ENCODE measurements at regions not wholly inside any gene's neighbourhood (a gene's known extent, or its start where the extent isn't known, plus 50 kb on each side); places are given as distances from the start of the nearest gene placed in this dataset.

- DNase-seq (no peak), ATAC-seq (no peak)
- intact Hi-C loops (cut with micrococcal nuclease): no loop called here
Observed at GRCh38 chr4:136551753-136552152, 980.5 kb downstream of the PCDH18 start.

- ATAC-seq (no peak), DNase-seq (no peak)
- intact Hi-C loops (cut with micrococcal nuclease): no loop called here
Observed at GRCh38 chr4:136540747-136541146, 991.5 kb downstream of the PCDH18 start.

- DNase-seq: no peak
- intact Hi-C loops (cut with micrococcal nuclease): loop anchor here (1.0 kb wide), 1 partner anchor 11 kb away; no protein-coding TSS in a partner anchor
- no peak for ATAC-seq
Observed at GRCh38 chr4:136528131-136528530, 1004.2 kb downstream of the PCDH18 start.

- ATAC-seq: no peak
- intact Hi-C loops (cut with micrococcal nuclease): no loop called here
Observed at GRCh38 chr4:136526517-136526916, 1005.8 kb downstream of the PCDH18 start.

GRCh38 chr4:136524039-136524438, 1008.3 kb downstream of the PCDH18 start:
- DNase-seq (no peak), ATAC-seq (no peak)
- intact Hi-C loops (cut with micrococcal nuclease): no loop called here

More at GRCh38 chr4:136526517-136526916, 1005.8 kb downstream of the PCDH18 start:
- no peak for DNase-seq

- intact Hi-C loops (cut with micrococcal nuclease): no loop called here
- ATAC-seq (no peak), DNase-seq (no peak)
Observed at GRCh38 chr4:136516371-136516770, 1015.9 kb downstream of the PCDH18 start.

- intact Hi-C loops (cut with micrococcal nuclease): no loop called here
- no peak for DNase-seq
- ATAC-seq: no peak
Observed at GRCh38 chr4:136505020-136505419, 1027.3 kb downstream of the PCDH18 start.

- DNase-seq: no peak
- intact Hi-C loops (cut with micrococcal nuclease): no loop called here
- ATAC-seq: no peak
Observed at GRCh38 chr4:136495851-136496250, 1036.4 kb downstream of the PCDH18 start.

GRCh38 chr4:136495076-136495475, 1037.2 kb downstream of the PCDH18 start:
- ATAC-seq (no peak), DNase-seq (no peak)
- intact Hi-C loops (cut with micrococcal nuclease): no loop called here

- DNase-seq: no peak
- intact Hi-C loops (cut with micrococcal nuclease): no loop called here
- no peak for ATAC-seq
Observed at GRCh38 chr4:136489101-136489500, 1043.2 kb downstream of the PCDH18 start.

- no peak for DNase-seq
- no peak for ATAC-seq
- intact Hi-C loops (cut with micrococcal nuclease): no loop called here
Observed at GRCh38 chr4:136484996-136485395, 1047.3 kb downstream of the PCDH18 start.

GRCh38 chr4:136476753-136477152, 1055.5 kb downstream of the PCDH18 start:
- no peak for ATAC-seq
- no peak for DNase-seq
- intact Hi-C loops (cut with micrococcal nuclease): no loop called here

- intact Hi-C loops (cut with micrococcal nuclease): no loop called here
- no peak for ATAC-seq
Observed at GRCh38 chr4:136471051-136471450, 1061.2 kb downstream of the PCDH18 start.

GRCh38 chr4:136465691-136466090, 1066.6 kb downstream of the PCDH18 start:
- intact Hi-C loops (cut with micrococcal nuclease): no loop called here
- ATAC-seq (no peak), DNase-seq (no peak)

More at GRCh38 chr4:136471051-136471450, 1061.2 kb downstream of the PCDH18 start:
- DNase-seq: no peak

GRCh38 chr4:136463941-136464340, 1068.4 kb downstream of the PCDH18 start:
- no peak for DNase-seq
- no peak for ATAC-seq
- intact Hi-C loops (cut with micrococcal nuclease): no loop called here

GRCh38 chr4:136461533-136461932, 1070.8 kb downstream of the PCDH18 start:
- DNase-seq (no peak), ATAC-seq (no peak)
- intact Hi-C loops (cut with micrococcal nuclease): no loop called here

GRCh38 chr4:136458326-136458725, 1074.0 kb downstream of the PCDH18 start:
- intact Hi-C loops (cut with micrococcal nuclease): no loop called here
- no peak for ATAC-seq
- no peak for DNase-seq

GRCh38 chr4:136457577-136457976, 1074.7 kb downstream of the PCDH18 start:
- intact Hi-C loops (cut with micrococcal nuclease): no loop called here
- no peak for ATAC-seq
- DNase-seq: no peak

- ATAC-seq: no peak
- intact Hi-C loops (cut with micrococcal nuclease): no loop called here
- DNase-seq: no peak
Observed at GRCh38 chr4:136457004-136457403, 1075.3 kb downstream of the PCDH18 start.

- ATAC-seq (no peak), DNase-seq (no peak)
- intact Hi-C loops (cut with micrococcal nuclease): no loop called here
Observed at GRCh38 chr4:136443006-136443405, 1089.3 kb downstream of the PCDH18 start.

GRCh38 chr4:136442447-136442846, 1089.8 kb downstream of the PCDH18 start:
- ATAC-seq: no peak
- DNase-seq: no peak
- intact Hi-C loops (cut with micrococcal nuclease): no loop called here

Data from left ventricle myocardium superior (tissue), 1 donor.